HepG2 (cell line): ENCODE measurements at regions not wholly inside any gene's neighbourhood (a gene's known extent, or its start where the extent isn't known, plus 50 kb on each side); places are given as distances from the start of the nearest gene placed in this dataset.

Experiments
- ATAC-seq: fragments of 200-7000 bp; cut with Tn5 transposase; 3 replicates; pipeline ENCODE4 v1.9.1; 2020; ENCODE audit warnings: mild to moderate bottlenecking, moderate library complexity
- BruUV-seq: library from RNA; stranded (reverse); fragments of 400-500 nt; replicated peaks from 2 replicates; lab custom pipeline; 2021; lab: Mats Ljungman, UMichigan
- CTCF ChIA-PET: fragments of 300-600 bp; formaldehyde crosslinking; extraction: SDS; loops from one replicate; lab custom pipeline; 2021; ENCODE audit warnings: low total read pairs, inconsistent platforms, low intra/inter-chr PET ratio; lab: Yijun Ruan, JAX
- POLR2A ChIA-PET: fragments of 350-600 bp; sonication (Branson Sonifier 250); formaldehyde crosslinking; loops from one replicate; lab custom pipeline; 2020; ENCODE audit warnings: antibody characterized with exemption, inconsistent platforms; lab: Yijun Ruan, JAX
- DNase-seq: peaks from one replicate; pipeline ENCODE4 v3.0.0-alpha.2; 2015; ENCODE audit warnings: low spot score
- FAIRE-seq: peaks from 3 replicates; lab custom pipeline; 2011; peaks lifted over from hg19 to GRCh38; lab: Jason Lieb, UNC
- H2AFZ ChIP-seq: one replicate; pipeline ENCODE4 v1.6.1; 2011; ENCODE audit warnings: low read length, inconsistent platforms
- H3K27ac ChIP-seq: fragments of 300-600 bp; 3 replicates; pipeline ENCODE4 v1.8.0; 2011; ENCODE audit warnings: mixed run types, mild to moderate bottlenecking, mixed read lengths, low read length, inconsistent platforms; ENCODE audit not compliant: insufficient read depth; ENCODE audit errors: extremely low read length
- H3K27me3 ChIP-seq, 2 experiments: fragments of 200-600 bp in 1 of 2; 2 replicates in 1 of 2; 3 replicates in 1 of 2; pipeline versions ENCODE4 v1.6.0 to v1.8.0; 2011; ENCODE audit warnings: low read length in 2 of 2, mild to moderate bottlenecking in 2 of 2, moderate library complexity in 2 of 2, inconsistent platforms in 1 of 2; ENCODE audit not compliant: insufficient read depth in 2 of 2, control insufficient read depth in 1 of 2
- H3K36me3 ChIP-seq, 2 experiments: fragments of 200-600 bp in 1 of 2; replicated peaks in 1 of 2; 2 replicates in 1 of 2; 3 replicates in 1 of 2; pipeline versions ENCODE4 v1.5.1 to v1.8.0; 2011; ENCODE audit warnings: low read length in 2 of 2, inconsistent platforms in 1 of 2; ENCODE audit not compliant: insufficient read depth in 2 of 2, control insufficient read depth in 1 of 2
- H3K4me1 ChIP-seq: 2 replicates; pipeline ENCODE4 v1.5.1; 2012; ENCODE audit warnings: low read length, inconsistent platforms; ENCODE audit not compliant: insufficient read depth
- H3K4me2 ChIP-seq: 2 replicates; pipeline ENCODE4 v1.6.0; 2011; ENCODE audit warnings: low read depth, low read length, inconsistent platforms
- H3K4me3 ChIP-seq, 3 experiments: fragments of 200-600 bp in 1 of 3; sonication (generic), shearing (Covaris generic) in 1 of 3; replicated peaks in 1 of 3; 2 replicates each; pipeline ENCODE4 v1.5.1; 2011 to 2016; ENCODE audit warnings: low read length in 3 of 3, inconsistent platforms in 2 of 3, low read depth in 2 of 3, mild to moderate bottlenecking in 2 of 3, control low read depth in 1 of 3, mixed read lengths in 1 of 3; ENCODE audit not compliant: insufficient read depth in 1 of 3
- H3K79me2 ChIP-seq: one replicate; pipeline ENCODE4 v1.6.1; 2011; ENCODE audit warnings: low read length, inconsistent platforms; ENCODE audit not compliant: insufficient read depth
- H3K9ac ChIP-seq: 2 replicates; pipeline ENCODE4 v1.6.0; 2011; ENCODE audit warnings: mild to moderate bottlenecking, low read depth, low read length, inconsistent platforms; ENCODE audit not compliant: insufficient read depth
- H3K9me3 ChIP-seq: 2 replicates; pipeline ENCODE4 v1.5.1; 2012; ENCODE audit warnings: mild to moderate bottlenecking, low read length
- H4K20me1 ChIP-seq: 2 replicates; pipeline ENCODE4 v1.6.0; 2011; ENCODE audit warnings: inconsistent platforms, mild to moderate bottlenecking, low read length, moderate library complexity; ENCODE audit not compliant: insufficient read depth
- NR2F1 ChIP-seq, 2 experiments: fragments of 450-650 bp in 1 of 2; formaldehyde crosslinking in 1 of 2; IDR thresholded peaks; 2 replicates each; pipeline versions ENCODE4 v1.5.0 to v1.6.1; 2016 to 2020; ENCODE audit warnings: mild to moderate bottlenecking in 1 of 2, missing compliant biosample characterization in 1 of 2, missing genetic modification reagents in 1 of 2, moderate library complexity in 1 of 2
- TCF7 ChIP-seq: sonication (generic); IDR thresholded peaks from 2 replicates; pipeline ENCODE4 v1.6.1; 2016; ENCODE audit warnings: antibody characterized with exemption, low read depth
- WGBS: methylation state at CpG from one replicate; pipeline ENCODE4 v1.1.6; 2017; ENCODE audit warnings: low lambda C conversion rate; 5-methylcytosine and 5-hydroxymethylcytosine counted together
- in situ Hi-C: cut with HindIII; loops from 2 replicates; pipeline ENCODE4 v1.10.0; 2017; ENCODE audit warnings: low pct_unique_long_range_greater_than_20kb; ENCODE audit not compliant: extremely low pct_ligation_motif_present
- intact Hi-C: fragments of 100-400 bp; cut with micrococcal nuclease; formaldehyde crosslinking; loops from one replicate; pipeline ENCODE4 v1.10.0; 2022; ENCODE audit not compliant: unreplicated experiment

GRCh38 chr15:100829457-100829856 is 50.2 kb upstream of the ALDH1A3 start:
- H4K20me1 ChIP-seq, result no peaks in the 10 kb centered on the region
- WGBS, result 3% methylated on average over 1 of the region's 1 CpG
- POLR2A ChIA-PET, result no interaction called here
- no peak for ATAC-seq
- CTCF ChIA-PET, result no interaction called here
- no peak for FAIRE-seq
- in situ Hi-C loops, result no loop called here
- H3K9me3 ChIP-seq, result no peaks in the 10 kb centered on the region
- intact Hi-C loops, result no loop called here
- no peak overlapping the region for H3K4me3 ChIP-seq
- no peaks in the 10 kb centered on the region for H3K36me3 ChIP-seq
- H3K27ac ChIP-seq, result no peak overlapping the region
- peaks cover 0 to 41% of the 10 kb centered on the region in 2 experiments; a peak in 3 of 5 replicates for H3K27me3 ChIP-seq
- H2AFZ ChIP-seq, result no peak overlapping the region
- BruUV-seq, result no TSS peak
- H3K9ac ChIP-seq, result no peak overlapping the region
- TF ChIP-seq NR2F1 (CRISPR knock-in tag; IDR thresholded peaks at IDR 0.05) (no peak), TCF7 (no peak)
- DNase-seq, result no peak
- H3K79me2 ChIP-seq, result no peaks in the 10 kb centered on the region
- no peak overlapping the region for H3K4me2 ChIP-seq
- no peaks in the 10 kb centered on the region for H3K4me1 ChIP-seq
